ENCODE measurements at regions not wholly inside any gene's neighbourhood (a gene's known extent, or its start where the extent isn't known, plus 50 kb on each side); places are given as distances from the start of the nearest gene placed in this dataset.
"Not testable (repeated sequence)": the region's sequence is repeated elsewhere in the genome, so short reads cannot be mapped to it uniquely, and the experiment has no call there.

DNA sequence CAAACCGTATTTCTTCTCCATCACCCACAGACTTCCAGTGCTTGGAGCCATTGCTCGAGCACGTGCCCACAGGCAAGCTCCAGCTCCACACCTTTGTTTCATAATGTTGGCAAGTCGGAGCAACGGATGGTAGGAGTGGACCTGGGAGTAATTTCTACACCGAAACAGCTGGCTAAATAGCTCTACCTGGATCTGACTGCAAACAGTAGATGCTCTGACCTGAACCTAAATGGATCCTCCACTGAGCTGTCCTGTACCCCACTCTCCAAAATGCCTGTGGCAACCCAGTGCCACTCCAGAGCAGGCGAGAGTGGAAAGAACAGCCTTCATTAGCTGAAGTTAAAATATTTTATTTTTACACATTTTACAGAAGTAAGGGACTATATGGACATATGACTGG is 108.7 kb downstream of the BMP4 start:
- H3K36me3 ChIP-seq: no peaks in the 10 kb centered on the region
- DNase-seq: no peak
- no peaks in the 10 kb centered on the region for H3K27me3 ChIP-seq
- no peak overlapping the region for H3K27ac ChIP-seq
- no peaks in the 10 kb centered on the region for H3K9me3 ChIP-seq (replicated peaks)
- H3K4me3 ChIP-seq: no peak overlapping the region
- peaks cover 19% of the 10 kb centered on the region for H3K4me1 ChIP-seq

DNA sequence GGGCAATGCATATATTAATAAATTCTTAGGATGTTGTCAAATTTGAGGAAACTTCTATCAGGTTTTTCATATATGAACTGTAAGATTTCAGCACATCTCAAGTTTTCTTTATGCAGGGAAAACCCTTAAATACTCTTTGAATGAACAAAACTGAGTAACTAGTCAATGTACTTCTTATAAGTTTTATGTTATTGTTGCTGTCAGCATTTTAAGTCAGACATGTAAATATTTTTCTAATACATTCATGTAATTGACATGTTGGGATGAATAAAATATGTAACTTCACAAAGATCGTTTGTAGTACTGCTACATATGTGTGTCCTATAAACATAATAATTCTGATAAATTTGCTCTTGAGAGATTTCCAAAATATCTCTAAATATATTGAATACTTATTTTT is 109.6 kb downstream of the BMP4 start:
- Histone ChIP-seq H3K4me3 (no peak overlapping the region), H3K9me3 (replicated peaks) (no peaks in the 10 kb centered on the region), H3K27ac (no peak overlapping the region), H3K27me3 (no peaks in the 10 kb centered on the region), H3K36me3 (no peaks in the 10 kb centered on the region), H3K4me1 (peaks cover 18% of the 10 kb centered on the region)
- DNase-seq: no peak

DNA sequence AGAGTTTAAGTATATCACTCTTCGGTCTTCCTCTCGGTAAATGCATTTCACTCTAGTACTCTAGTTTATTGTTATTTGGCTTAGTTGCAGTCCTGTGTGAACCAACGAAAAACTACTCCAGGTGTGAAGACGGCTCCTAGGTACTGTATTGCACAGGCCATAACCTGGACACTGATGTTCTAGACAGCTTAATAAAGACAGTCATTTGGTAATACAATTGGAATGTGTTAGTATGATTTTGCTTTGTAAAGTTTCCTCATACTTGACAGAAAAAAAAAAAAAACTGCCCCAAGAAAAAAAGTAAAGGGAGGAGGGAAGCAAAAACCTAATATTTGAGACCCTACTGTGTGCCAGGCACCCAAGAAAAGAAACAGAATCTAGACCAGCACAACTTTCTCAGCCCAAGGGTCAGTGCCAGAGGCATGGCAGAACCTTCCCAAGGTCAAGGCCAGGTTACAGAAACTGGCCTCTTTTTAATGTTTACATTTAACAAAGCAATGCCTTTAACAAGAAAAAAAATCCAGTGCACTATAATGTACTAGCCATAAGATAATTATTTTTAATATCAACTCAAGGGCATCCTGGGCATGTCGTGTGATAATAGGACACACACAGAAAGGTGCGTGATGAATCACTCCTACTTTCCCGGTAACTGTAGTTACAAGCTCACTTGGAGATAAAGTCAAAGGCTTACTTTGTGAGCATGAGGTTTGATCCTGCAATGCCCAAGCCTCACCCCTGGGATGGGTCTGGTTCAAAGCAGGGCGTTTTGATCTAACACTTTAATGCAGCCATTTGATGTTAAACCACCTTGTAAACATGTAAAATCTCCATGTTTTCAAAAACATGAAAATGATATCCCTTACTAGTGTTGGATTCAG is 110.6 kb downstream of the BMP4 start:
- H3K27ac ChIP-seq: no peak overlapping the region
- no peak overlapping the region for H3K4me3 ChIP-seq
- H3K4me1 ChIP-seq: peaks cover 8% of the 10 kb centered on the region
- no peaks in the 10 kb centered on the region for H3K9me3 ChIP-seq (replicated peaks)
- no peak for DNase-seq
- H3K27me3 ChIP-seq: no peaks in the 10 kb centered on the region
- no peaks in the 10 kb centered on the region for H3K36me3 ChIP-seq

DNA sequence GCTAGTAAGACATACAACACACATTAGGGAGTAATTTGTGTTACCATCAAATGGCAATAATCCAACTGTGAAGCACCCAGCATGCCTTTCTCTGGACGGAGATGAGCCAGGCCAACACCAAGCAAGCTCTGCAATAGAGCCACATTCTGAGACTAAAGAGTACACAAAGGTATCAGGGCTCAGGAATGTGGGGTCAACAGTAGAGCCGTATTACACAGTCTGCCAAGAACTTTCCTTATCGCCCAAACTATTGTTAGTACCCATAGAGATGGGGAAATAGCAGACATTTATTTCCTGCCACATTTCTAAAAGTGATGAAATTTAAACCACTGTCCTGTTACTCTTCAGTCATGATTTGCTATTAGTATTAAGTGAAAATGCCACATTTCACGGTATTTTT is 113.7 kb downstream of the BMP4 start:
- DNase-seq: no peak
- H3K27ac ChIP-seq: no peak overlapping the region

DNA sequence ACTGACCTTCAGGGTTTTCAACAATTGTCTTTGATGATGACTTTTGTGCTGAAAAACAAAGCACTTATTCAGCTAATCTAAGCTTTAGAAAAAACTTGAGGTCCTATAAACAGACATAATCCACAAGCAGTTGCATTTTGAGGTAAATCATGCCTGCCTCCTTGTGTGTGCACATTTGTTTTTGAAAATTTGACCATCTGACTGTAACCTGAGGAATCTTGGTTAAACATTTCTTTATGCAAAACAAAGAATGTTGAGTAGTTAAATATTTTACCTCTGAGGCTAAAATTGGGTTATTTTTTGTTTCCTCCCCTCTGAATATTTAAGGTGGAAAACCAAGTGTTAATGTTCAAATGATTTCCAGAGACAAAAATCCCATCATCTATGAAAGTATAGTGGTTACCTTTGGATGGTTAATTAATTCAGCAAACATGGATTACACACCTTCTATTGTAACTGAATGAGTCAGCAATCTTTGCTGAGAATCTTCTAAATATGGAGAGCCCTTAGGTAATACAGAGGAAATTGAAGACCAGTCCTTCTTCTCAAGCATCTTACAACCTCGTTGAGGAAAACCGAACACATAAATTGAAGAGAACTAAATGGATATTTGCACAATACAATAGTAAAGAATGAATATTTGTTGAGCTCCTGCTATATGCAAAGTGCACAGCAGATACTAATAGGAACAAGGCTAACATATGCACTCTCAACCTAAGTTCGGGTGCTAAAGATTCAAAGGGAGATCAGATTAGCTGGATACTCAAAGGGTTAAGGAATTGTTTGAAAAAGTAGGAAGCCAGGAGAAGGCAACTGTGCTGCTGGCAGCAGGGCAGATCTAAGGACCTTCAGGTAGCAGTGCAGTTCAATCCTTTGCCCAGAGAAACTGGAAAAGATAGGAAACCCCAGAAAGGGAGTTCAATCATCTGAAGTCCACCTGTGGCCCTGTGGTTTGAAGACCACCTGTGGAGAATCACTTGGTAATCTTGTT is 115.2 kb downstream of the BMP4 start:
- H3K27ac ChIP-seq: no peak overlapping the region
- H3K4me1 ChIP-seq: peaks cover 10% of the 10 kb centered on the region
- DNase-seq: no peak
- H3K27me3 ChIP-seq: no peaks in the 10 kb centered on the region
- H3K4me3 ChIP-seq: no peak overlapping the region
- no peaks in the 10 kb centered on the region for H3K36me3 ChIP-seq
- H3K9me3 ChIP-seq (replicated peaks): peaks cover 8% of the 10 kb centered on the region

More for the DNA sequence above, 113.7 kb downstream of the BMP4 start:
- Histone ChIP-seq H3K36me3 (no peaks in the 10 kb centered on the region), H3K9me3 (replicated peaks) (peaks cover 4% of the 10 kb centered on the region), H3K4me1 (peaks cover 10% of the 10 kb centered on the region), H3K4me3 (no peak overlapping the region), H3K27me3 (no peaks in the 10 kb centered on the region)

DNA sequence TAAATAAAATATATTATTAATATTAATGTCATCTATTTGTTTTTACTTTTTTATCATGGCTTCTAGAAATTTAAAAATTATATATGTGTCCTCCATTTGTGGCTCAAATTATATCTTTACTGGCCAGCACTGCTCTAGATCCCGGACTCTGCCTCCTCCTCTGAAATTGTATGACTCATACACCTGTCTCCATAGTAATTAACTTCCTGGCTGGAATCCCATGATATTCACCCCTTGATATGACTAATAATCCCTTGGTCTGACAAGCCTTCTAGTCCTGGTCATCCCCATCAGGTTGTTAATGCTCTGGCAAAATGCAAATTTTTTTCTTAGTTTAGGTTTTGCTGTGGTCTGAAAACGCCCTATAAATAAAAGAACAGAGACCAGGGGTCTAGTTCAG is 116.2 kb downstream of the BMP4 start:
- Histone ChIP-seq H3K4me1 (peaks cover 10% of the 10 kb centered on the region), H3K9me3 (replicated peaks) (peaks cover 8% of the 10 kb centered on the region), H3K4me3 (no peak overlapping the region), H3K27ac (no peak overlapping the region), H3K27me3 (no peaks in the 10 kb centered on the region), H3K36me3 (no peaks in the 10 kb centered on the region)
- DNase-seq: peak in 1 of 2 experiments; percentile 53

DNA sequence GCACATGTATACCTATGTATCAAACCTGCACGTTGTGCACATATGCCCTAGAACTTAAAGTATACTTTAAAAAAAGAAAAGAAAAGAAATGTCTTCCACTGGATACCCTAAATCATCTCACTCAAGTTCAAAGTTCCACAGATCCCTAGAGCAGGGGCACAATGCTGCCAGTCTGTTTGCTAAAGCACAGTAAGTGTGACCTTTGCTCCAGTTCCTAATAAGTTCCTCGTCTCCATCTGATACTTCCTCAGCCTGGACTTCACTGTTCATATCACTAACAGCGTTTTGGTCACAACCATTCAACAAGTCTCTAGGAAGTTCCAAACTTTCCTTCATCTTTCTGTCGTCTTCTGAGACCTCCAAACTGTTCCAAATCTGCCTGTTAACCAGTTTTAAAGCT is 118.3 kb downstream of the BMP4 start:
- Histone ChIP-seq H3K27me3 (no peaks in the 10 kb centered on the region), H3K4me1 (peaks cover 10% of the 10 kb centered on the region), H3K4me3 (no peak overlapping the region), H3K9me3 (replicated peaks) (peaks cover 8% of the 10 kb centered on the region), H3K36me3 (no peaks in the 10 kb centered on the region), H3K27ac (no peak overlapping the region)
- DNase-seq: no peak

DNA sequence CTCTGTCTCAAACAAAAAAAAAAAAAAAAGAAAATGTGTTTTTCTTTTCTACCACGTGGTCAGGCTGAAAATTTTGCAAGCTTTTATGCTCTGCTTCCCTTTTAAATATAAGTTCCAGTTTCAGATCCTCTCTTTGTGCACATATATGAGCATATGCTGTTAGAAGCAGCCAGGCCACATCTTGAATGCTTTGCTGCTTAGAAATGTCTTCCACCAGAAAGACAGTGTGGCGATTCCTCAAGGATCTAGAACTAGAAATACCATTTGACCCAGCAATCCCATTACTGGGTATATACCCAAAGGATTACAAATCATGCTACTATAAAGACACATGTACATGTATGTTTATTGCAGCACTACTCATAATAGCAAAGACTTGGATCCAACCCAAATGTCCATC is 119.0 kb downstream of the BMP4 start:
- not testable (repeated sequence) for H3K4me1 ChIP-seq, DNase-seq

DNA sequence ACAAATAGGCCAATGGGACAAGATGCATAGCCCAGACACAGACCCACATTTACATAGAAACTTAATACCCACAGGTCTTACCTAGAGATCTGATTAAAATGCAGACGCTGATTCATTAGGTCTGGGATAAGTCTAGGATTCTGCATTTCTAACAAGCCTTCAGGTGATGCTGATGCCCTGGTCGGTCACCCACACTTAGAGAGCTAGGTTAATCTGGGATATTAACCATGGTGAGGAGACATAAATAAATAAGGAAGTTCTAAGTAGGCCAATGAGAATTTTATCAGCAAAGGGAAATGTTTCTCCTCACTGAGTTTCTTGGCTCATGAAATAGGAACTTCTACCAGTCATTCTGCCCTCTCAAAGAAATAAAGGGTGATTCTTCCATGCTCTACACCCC is 120.1 kb downstream of the BMP4 start:
- Histone ChIP-seq H3K9me3 (replicated peaks) (peaks cover 8% of the 10 kb centered on the region), H3K27ac (no peak overlapping the region), H3K36me3 (no peaks in the 10 kb centered on the region), H3K4me3 (no peak overlapping the region), H3K4me1 (peaks cover 10% of the 10 kb centered on the region), H3K27me3 (no peaks in the 10 kb centered on the region)
- DNase-seq: no peak

More for the DNA sequence above, 119.0 kb downstream of the BMP4 start:
- not testable (repeated sequence) for H3K27ac ChIP-seq; H3K36me3 ChIP-seq; H3K27me3 ChIP-seq; H3K4me3 ChIP-seq; H3K9me3 ChIP-seq (replicated peaks)

DNA sequence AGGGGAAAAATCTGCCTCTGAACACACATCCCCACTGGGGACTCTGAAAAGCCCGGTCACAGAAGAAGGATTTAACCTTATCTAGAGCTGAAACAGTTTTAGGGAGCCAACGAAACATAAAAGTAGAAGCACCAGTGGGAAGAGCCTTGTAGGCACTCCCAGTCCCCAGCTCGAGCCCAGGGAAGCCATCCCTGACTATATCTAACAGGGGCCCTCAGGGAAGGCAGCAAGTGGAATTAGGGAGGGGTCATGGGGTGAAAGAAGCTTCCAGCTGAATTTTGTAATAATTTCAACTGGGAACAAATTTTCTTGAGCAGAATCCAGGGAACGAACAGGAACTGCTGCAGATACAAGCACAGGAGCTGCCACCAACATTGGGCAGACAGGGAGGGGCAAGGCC is 127.8 kb downstream of the BMP4 start:
- H3K36me3 ChIP-seq: no peaks in the 10 kb centered on the region
- no peak overlapping the region for H3K4me3 ChIP-seq
- peaks cover 2% of the 10 kb centered on the region; the same call in 1 of the 2 replicates for H3K9me3 ChIP-seq (replicated peaks)
- H3K27me3 ChIP-seq: no peaks in the 10 kb centered on the region
- no peaks in the 10 kb centered on the region for H3K4me1 ChIP-seq
- no peak overlapping the region for H3K27ac ChIP-seq
- no peak for DNase-seq

DNA sequence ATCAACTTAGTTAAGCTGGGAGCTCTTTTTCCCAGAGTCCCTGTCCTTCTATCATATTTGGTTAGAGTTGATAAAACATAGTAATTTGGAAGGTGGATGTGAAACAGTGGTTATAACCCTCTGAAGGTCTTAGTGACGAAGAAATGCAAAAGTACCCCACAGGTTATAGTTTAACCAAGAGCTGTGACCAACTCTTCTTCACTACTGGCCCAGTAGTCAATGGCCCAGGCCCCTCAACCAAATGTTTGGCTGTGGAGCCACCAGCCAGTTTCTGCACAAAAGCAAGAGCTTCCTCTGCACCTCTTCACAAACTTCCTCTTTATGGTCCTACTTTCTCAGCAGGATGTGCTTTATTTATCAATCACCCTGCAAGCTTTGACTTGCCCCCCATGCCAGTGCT is 132.6 kb downstream of the BMP4 start:
- no peak overlapping the region for H3K27ac ChIP-seq
- no peak for DNase-seq
- no peaks in the 10 kb centered on the region; the same call in 1 of the 2 replicates for H3K9me3 ChIP-seq (replicated peaks)
- no peak overlapping the region for H3K4me3 ChIP-seq
- no peaks in the 10 kb centered on the region for H3K27me3 ChIP-seq
- H3K4me1 ChIP-seq: no peaks in the 10 kb centered on the region
- no peaks in the 10 kb centered on the region for H3K36me3 ChIP-seq

DNA sequence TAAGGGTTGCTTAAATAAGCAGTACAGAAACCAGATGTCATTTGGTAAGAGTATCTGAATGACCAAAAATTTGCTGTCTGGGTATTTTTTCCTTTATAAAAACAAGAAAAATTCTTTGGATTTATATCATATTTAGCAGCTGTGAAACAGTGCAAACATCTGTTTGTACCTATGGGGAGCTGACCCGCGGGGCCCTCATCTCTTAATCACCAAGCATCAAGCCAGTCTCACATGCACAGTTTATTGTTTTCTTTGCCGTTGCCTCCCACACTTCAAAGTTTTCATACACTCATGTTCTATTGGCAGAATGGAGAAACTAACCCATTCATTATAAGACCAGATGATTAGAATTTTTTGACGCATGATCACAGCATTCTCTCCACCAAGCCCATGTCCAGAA is 142.2 kb downstream of the BMP4 start:
- peak in 1 of 2 experiments; percentile 21 for DNase-seq
- no peaks in the 10 kb centered on the region for H3K36me3 ChIP-seq
- no peak overlapping the region for H3K27ac ChIP-seq

DNA sequence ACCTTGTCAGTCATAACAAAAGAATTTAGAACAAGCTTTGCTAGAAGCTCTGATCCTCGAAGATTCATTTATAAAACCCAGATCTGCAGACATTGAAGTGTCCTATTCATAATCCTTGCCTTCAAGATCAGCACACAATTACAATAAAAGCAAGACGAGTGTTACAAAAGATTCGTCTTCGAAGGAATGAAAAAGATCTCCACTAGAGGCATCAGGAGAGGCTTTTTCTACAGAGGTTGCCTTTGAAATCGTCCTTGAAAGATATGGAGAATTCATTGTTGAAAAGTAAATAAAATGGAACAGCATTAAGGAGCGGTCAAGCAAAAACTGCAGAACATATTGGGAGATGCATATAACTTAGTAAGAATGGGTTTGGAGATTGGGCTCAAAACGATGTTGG is 146.4 kb downstream of the BMP4 start:
- Histone ChIP-seq H3K9me3 (replicated peaks) (peaks cover 6% of the 10 kb centered on the region; the same call in 1 of the 2 replicates), H3K4me3 (no peak overlapping the region), H3K27ac (no peak overlapping the region), H3K4me1 (no peaks in the 10 kb centered on the region; the same call in 1 of the 2 replicates), H3K36me3 (no peaks in the 10 kb centered on the region), H3K27me3 (no peaks in the 10 kb centered on the region)
- DNase-seq: no peak

More for the DNA sequence above, 142.2 kb downstream of the BMP4 start:
- H3K4me1 ChIP-seq: no peaks in the 10 kb centered on the region; the same call in 1 of the 2 replicates
- peaks cover 6% of the 10 kb centered on the region; the same call in 1 of the 2 replicates for H3K9me3 ChIP-seq (replicated peaks)
- no peaks in the 10 kb centered on the region for H3K27me3 ChIP-seq
- no peak overlapping the region for H3K4me3 ChIP-seq

DNA sequence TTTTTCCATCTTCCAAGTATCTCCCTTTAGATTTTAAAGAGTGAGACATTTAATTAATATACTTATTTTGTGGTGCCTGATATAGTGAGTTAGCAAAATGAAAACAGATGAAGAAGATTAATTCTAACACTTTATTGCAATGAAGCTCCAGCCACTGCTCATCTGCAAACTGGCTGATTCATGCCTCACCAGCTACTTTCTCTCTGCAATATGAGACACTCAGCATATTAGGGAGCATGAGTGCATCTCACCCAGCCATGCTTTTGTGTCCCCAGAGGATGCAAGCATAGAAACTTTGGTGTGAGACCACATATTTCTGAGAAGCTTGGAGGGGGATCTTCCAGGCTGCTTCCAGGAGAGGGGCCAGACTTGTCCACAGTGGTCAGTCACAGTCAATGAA is 148.6 kb downstream of the BMP4 start:
- no peak overlapping the region for H3K4me3 ChIP-seq
- peaks cover 6% of the 10 kb centered on the region; the same call in 1 of the 2 replicates for H3K9me3 ChIP-seq (replicated peaks)
- DNase-seq: no peak
- no peaks in the 10 kb centered on the region for H3K36me3 ChIP-seq
- H3K27me3 ChIP-seq: no peaks in the 10 kb centered on the region
- no peaks in the 10 kb centered on the region; the same call in 1 of the 2 replicates for H3K4me1 ChIP-seq
- no peak overlapping the region for H3K27ac ChIP-seq

DNA sequence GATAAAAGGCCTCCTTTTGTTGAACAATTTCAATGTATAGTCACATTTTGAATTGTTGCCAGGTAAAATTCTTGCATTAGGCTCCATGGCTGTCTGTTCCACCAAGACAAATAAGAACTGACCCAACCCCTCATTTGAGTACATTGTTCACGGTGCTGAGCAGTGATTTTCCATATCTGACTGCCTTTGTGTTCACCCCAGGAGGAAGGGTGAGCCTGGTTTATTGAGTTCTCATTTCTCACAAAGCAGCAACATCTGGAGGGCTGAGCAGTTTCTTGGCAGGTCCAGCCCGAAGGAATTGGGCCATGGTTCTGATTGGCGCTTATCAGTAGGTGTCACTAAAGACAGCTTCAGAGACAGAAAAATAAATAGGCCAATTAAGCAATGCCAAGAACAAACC is 149.1 kb downstream of the BMP4 start:
- H3K4me1 ChIP-seq: no peaks in the 10 kb centered on the region; the same call in 1 of the 2 replicates
- no peaks in the 10 kb centered on the region for H3K27me3 ChIP-seq
- H3K36me3 ChIP-seq: no peaks in the 10 kb centered on the region
- peaks cover 6% of the 10 kb centered on the region; the same call in 1 of the 2 replicates for H3K9me3 ChIP-seq (replicated peaks)
- H3K4me3 ChIP-seq: no peak overlapping the region
- no peak overlapping the region for H3K27ac ChIP-seq
- no peak for DNase-seq
